NCI-H2171 treated with DMSO at 0.1 percent for 48 hours (cell line): ENCODE measurements at regions not wholly inside any gene's neighbourhood (a gene's known extent, or its start where the extent isn't known, plus 50 kb on each side); places are given as distances from the start of the nearest gene placed in this dataset.
A peak's percentile ranks its signal among the peaks of the same experiment; 100 is the strongest.

Experiments
- DNase-seq: peaks from one replicate; lab custom pipeline; 2025; lab: John Stamatoyannopoulos, UW

DNA sequence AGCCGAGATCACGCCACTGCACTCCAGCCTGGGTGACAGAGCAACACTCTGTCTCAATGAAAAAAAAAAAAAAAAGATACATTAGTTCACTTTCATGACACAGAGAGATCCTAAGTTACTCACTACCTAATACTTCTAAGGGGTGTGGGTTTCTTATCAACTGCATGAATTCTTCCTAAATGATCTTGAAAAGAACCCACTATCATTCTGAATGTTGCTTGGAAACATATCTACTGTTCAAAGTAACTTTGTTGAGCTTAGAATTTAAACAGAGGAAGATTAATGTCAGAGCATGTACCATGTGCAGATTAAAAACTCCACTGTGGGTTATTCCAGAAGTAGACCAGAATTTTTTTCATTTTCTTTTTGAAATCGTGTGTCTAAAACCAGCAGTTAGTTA is 241.5 kb downstream of the LTN1 start:
- DNase-seq = no peak

DNA sequence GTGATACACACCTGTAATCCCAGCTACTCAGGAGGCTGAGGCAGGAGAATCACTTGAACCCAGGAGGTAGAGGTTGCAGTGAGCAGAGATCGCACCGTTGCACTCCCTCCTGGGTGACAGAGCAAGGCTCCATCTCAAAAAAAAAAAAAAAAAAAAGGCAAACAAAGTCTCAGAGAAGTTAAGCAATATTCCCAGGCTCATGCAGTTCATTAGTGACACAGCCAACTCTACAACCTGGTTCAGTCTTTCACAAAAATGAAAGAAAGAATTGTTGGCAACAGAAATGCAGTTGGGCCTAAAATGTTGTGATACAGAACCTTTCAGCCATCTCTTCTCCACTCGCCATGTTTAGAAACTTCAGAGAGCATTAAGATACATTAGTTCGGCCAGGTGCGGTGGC is 242.1 kb downstream of the LTN1 start:
- no peak for DNase-seq

DNA sequence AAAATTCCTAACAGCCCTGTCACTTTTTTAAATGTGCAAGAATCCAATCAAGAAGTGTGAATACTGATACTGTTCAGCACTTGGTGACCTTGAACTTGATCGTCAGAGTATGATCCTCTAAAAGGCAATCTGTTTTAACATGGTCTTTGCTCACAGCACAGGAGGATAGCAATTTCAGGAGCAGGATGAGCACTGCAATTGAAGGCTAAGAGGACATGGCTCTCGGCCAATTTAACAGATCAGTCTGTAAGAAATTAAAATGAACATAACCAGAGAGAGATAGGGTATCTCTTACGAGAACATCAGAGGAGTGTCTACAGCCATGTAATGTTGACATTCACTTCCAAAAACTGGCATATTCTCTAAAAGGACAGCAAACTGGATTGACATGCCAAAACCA is 243.1 kb downstream of the LTN1 start:
- DNase-seq = no peak

DNA sequence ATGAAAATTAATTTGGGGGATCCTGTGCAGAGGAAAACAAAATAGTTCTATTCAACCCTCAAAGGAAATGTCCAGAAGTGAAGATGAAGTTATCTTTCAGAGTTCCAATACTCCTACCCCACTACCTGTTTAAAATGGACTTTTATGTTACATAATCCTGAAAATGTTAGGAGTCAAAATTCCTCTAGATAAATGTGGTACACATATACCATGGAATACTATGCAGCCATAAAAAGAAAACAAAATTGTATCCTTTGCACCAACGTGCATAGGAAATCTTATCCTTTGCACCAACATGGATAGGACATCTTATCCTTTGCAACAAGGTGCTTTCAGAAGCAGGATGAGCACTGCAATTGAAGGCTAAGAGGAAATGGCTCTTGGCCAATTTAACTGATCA is 245.2 kb downstream of the LTN1 start:
- no peak for DNase-seq

DNA sequence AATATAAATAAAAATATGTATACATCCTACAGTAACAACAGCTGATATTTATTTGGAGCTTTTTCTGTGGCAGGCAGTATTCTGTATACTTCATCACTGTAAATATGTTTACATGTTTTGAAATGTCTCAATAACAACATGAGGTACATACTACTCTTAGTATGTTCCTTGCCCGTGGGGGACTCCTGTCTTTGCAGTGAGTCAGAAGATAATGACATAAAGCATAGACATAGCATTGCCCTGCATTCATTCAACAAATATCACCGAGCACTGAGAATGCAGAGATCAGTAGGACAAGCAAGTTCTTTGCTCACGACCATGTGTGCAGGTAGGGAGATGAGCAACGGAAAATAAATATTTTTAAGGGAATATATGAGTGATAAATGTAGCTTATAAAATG is 246.5 kb downstream of the LTN1 start:
- no peak for DNase-seq

DNA sequence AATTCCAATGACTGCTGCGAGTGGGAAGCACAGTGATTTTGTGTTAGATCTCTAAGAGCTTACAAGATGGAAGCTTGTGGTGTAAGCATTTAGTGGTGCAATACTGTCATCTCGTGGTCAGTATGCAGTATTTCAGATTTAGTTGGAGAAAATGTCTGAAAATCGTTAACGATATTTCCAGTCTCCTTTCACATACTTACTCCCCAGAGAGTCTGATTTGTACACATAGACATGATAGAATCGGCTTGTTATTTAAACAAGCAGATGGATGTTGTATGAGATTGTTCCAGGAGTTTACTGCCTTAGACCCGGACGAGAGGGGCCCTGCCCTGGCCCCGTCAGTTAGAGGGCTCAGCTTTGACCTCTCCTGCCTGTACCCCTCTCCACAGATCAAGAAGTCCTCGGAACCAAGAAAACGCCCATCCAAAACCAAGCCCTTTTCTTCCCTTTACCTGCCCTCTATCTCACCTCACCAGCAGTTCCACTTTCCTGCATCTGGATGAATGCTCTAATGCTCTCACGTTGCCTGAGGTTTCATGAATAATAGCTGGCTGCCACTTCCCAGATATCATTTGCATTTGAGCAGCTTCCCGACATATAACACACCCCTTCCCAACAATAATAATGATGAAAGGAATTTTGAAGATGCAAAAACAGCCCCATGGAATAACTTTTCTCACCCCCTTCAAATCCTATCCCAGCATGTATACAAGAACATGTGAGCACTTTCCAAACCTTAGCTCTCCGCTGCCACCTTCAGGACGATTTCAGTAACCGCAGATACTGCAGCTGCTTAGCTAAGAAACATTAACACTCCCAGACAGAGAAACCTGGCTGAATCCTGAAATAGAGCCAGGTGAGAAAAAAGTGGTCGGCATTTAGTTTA is 247.3 kb downstream of the LTN1 start:
- peak; percentile 86 for DNase-seq

DNA sequence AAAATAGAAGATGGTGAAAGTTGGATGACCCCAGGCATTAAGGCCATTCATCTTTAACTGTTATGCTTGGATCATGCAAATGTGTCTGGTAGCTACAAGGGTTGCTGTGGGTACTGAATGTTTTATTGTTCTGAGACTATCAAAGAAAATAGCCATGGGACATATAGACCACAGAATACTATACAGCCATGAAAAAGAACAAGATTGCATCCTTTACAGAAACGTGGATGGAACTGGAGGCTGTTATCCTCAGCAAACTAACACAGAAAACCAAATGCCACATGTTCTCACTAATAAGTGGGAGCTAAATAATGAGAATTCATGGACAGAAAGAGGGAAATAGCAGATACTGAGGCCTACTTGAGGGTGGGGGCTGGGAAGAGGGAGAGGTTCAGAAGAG is 249.0 kb downstream of the LTN1 start:
- DNase-seq = no peak

DNA sequence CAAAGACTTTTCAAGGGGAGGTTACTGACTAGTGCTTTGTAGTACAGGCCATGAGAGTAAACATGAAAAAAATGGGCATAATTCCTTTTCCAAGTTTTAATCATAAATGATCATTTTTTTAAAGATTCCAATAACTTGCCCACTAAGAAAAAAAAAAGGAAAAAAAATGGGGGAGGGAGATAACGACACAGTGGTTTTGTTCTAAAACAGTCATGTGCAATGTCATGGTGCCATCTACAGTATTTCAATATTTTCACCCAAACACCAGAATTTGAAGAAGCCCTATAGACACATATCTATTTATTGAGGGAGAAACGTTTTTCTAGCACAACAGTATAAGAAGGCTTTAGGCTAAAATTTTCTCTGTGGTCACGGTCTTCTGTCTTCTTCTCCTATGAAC is 250.2 kb downstream of the LTN1 start:
- DNase-seq = peak; percentile 23

DNA sequence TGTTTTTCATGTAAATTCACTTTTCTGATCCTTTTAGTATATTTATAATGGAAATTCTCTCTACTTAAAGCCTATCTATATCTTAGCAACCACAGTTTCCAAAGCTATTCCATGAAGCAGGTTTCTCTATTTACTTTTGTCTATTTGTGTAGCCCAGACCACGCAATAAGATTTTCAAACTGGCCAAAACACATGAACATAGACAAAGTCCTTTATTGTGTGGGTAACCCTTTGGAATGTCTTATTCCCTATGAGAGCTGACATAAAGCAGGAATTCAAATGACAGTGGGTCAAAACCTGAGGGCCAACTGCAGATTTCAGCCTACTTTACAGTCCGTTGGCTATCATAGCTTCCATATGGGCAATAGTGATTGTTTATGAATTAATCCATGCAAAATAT is 252.6 kb downstream of the LTN1 start:
- no peak for DNase-seq

DNA sequence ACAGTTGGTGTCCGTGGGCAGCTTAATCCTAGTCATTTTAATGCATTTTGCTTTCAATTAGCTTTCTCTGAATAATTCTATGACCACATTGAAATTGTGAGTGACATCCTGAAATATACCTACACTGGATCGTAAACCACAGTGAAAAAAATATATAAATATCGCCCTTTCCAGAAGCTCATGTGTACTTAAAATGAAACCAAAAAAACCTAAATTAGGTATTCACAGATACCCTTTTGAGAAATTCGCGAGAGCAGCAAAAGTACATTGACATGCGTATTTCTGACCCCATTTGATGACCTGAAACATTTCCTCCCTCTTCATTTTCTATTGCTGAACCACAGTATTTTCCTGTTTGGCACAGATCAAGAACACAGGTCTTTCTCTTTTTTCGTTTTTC is 253.8 kb downstream of the LTN1 start:
- no peak for DNase-seq

DNA sequence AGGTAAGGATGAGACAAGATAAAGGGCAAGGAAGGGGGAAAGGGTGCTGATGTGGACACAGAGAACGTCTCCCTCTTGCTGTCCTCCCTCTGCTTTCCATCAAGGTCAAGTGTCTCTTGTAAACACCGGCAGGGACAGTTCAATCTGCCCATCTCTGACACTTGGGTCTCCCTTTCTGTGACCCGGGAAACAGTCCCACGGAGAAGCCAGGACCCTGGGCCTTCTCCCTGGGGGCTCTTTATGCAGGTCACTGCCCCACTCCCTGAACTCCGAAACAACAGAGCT is 254.3 kb downstream of the LTN1 start:
- DNase-seq = no peak

DNA sequence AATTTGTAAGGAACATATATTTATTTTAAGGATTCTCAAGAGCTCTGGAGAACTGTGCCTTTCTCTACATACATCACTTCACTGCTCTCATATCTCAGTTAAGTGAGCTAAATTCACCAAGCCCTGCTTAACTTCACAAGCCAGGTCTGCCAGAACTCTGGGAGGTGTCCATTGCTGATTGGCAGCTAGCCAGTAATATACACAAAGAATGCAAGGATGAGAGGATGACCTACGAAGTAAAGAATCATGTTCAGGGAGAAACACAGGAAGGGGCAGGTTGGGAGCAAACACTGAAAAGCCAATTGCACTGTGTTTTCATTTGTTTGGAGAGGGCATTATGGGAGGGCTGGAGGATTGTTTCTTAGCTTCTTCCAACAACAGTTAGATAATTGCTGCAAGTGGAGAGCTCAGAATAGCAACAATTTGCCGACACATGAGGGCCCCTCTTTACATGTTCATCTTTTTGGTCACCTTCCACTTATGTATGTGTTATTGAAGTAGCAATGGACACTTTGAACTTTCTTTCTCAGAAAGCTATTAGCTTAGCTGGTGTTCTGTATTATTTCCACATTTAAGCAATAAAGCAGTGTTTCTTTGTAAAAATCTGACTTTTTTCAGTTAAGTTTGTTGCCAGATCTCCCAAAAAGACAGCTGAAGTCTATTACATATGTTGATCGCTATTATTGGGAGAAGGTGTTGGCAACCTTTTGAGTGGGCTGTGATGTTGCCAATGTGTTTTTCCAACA is 254.8 kb downstream of the LTN1 start:
- no peak for DNase-seq

DNA sequence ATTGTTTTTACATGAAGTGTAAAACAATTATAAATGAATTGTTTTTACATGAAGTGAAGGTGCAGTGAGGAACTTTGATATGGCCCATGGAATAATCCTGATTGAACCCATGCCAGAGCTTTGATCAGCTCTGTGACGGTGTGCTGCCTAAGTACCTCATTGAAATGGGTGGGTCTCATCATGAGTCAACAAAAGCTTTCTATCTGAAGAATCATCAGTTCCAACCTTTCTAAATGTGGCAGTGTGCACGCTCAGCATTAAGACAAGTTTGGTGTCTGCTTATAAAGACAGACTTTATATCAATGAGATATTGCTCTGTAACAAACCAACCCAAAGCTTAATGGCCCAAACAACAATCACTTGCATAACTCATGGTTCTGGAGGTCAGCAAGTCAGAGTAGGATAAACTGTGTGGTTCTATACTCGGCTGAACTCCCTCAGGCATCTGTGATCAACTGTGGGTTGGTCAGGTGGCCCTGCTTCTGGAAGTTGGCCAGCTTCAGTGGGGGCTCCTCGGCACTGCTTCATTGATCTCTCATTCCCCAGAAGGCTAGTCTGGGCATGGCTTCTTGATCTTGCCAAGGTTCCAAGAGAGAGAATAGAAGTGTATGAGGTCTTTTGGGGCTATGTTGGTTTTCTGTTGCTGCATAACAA is 258.0 kb downstream of the LTN1 start:
- peak; percentile 1 for DNase-seq

DNA sequence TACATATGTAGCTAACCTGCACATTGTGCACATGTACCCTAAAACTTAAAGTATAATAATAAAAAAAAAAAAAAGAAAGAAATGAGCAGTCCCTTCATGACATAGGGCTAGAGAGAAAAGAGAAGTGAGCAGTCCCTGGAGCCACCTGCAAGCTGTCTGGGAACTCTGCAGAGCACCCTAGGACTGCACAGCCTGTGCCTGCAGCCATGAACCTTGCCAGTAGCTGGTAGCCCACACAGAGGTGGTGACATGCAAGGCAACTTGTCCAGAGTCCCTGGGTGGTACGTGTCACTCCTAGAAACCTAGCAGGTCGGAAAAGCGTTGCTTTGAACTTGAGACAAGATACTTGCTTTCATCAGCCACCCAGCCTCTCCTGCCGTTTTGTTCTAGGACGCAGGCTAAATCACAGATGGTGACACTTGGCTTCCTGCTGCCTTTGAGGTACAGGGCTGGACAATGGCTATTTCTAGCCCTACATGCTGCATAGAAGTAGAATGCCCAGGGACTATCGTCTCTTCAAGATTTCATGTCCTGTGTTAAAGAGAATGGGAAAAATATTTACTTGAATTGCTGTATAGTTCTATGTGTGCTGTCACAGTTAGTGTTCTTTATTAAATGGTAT is 260.9 kb downstream of the LTN1 start:
- no peak for DNase-seq

DNA sequence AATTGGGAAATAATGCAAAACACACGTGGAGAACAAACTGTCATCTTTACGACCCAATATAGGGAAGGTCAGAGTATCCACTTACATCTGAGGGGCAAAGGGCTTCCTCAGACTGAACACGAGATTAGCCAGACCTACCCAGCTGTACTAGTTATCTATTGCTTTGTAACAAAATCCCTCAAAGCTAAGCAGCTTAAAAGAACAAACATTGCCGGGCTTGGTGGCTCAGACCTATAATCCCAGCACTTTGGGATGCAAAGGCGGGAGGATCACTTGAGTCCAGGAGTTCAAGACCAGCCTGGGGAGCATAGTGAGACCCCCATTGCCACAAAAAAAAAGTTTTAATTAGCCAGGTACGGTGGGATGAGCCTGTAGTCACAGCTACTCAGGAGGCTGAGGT is 262.8 kb downstream of the LTN1 start:
- no peak for DNase-seq

DNA sequence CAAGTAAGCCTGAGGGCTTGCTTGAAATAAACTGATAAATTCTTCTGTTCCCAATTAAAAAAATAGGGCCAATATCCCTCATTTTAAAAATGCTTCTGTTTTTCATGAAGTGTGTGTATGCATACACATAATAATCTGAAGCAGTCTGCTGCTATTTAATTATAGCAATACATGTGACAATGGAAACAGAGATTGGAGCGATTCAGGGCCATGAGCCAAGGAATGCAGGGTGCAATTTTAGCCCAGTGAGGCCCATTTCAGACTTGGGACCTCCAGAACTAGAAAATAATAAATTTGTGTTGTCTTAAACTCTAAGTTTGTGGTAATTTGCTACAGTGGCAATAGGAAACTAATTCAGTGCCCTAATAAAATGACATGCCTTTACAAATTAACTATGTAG is 264.9 kb downstream of the LTN1 start:
- DNase-seq = no peak

DNA sequence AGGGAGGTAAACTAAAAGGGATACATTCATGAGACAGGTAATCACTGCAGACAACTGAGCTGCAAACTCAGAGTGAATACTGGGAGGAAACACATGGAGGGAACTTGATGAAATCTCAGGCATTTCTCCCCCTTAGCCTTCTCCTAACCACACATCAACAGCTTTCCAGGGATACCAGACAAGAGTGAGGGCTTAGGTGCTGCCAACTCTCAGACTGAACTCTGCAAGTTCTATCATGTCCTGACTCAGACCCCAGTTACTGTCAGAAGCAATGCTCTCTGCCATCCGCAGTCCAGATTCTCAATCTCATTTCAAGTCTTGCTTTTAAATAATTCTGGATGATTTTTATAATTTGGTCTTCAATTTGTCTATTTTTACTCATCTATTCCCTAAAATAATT is 267.3 kb downstream of the LTN1 start:
- peak; percentile 12 for DNase-seq

DNA sequence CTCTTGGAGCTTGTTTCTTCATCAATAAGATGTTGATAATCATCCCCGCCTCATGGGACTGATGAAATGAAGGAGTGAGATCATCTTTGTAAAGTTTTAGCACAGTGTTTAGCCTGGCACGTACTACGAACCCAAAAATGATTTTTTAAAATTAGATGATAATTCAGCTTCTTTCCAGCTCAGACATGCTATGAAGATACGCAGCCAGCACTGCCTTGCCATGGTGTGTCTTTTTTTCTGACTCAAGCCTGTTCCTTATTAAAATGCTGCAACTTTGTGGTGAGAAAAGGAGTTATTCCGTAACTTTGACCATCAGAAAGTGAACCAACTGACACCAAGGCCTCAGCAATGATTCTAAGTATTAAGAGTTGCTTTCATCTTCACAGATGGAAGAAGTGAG is 269.0 kb downstream of the LTN1 start:
- no peak for DNase-seq

DNA sequence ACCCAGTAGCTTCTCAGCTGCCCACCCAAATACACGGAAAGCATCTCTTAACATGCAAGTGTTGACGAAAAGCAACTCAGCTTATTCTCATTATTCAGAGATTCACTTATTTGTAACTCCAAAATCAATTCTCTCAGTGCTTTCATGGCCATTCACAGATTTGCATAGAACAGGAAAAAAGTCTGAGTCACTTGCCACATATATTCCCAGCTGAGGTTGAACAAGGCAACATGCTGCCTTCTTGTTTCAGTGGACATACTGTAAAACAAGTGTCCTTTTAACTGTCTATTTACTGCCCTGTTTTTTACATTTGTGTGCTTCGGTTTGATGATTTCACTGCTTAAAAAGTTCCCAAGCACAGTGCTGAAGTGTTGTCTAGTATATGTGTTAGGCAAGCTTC is 273.0 kb downstream of the LTN1 start:
- DNase-seq = no peak

DNA sequence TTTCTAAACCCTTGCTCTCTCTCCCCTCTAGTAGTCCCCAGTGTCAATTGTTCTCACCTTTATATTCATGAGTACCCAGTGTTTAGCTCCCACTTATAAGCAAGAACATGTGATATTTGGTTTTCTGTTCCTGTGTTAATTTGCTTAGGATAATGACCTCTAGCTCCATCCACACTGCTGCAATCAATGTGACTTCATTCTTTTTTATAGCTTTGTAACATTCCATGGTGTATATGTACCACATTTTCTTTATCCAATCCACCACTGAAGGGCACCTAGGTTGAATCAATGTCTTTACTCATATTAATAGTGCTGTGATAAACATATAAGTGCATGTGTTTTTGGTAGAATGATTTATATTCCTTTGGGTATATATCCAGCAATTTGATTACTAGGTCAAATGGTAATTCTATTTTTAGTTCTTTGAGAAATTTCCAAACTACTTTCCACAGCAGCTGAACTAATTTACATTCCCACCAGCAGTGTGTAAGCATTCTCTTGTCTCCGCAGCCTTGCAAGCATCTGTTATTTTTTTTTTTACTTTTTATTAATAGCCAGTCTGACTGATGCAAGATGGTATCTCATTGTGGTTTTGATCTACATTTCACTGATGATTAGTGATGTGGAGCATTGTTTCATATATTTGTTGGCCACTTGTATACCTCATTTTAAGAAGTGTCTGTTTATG is 277.8 kb downstream of the LTN1 start:
- peak; percentile 69 for DNase-seq

DNA sequence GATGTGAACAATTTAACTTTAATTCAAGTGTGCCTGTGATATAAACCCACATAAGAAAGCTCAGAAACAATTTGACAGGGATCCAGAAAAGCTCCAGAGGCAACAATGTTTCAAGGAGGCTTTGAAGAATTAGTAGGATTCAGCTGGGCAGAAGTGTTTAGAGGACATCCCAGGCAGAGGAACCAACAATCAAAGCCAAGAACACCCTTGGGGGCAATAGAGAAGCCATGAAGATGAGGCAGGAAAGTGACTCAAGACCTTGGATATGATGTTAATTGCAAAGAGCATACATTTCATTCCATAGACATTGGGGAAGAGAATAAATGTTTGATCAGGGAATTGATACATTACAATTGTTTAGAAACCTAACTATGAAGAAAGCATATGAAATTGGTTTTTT is 280.3 kb downstream of the LTN1 start:
- no peak for DNase-seq

DNA sequence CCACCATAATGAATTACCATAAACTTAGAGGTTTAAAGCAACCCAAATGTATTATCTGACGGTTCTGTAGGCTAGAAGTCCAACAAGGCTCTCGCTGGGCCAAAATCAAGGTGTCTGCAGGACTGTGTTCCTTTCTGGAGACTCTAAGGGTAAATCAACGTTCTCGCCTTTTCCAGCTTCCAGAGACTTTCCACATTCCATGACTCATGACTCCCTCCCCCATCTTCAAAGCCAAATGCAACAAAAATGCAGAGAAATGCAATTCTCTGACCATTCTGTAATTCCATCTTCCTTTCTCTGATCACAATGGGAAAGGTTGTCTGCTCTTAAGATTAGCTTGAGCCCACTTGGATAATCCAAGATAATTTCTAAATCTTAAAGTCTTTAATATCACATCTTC is 287.1 kb downstream of the LTN1 start:
- no peak for DNase-seq
